HG03575 (cell line): ENCODE measurements at regions not wholly inside any gene's neighbourhood (a gene's known extent, or its start where the extent isn't known, plus 50 kb on each side); places are given as distances from the start of the nearest gene placed in this dataset.

Experiments
- ATAC-seq: cut with Tn5 transposase; IDR thresholded peaks from one replicate; pipeline ENCODE4 v1.9.1; 2021; ENCODE audit not compliant: unreplicated experiment, insufficient number of reproducible peaks, low FRiP score; ENCODE audit errors: extremely low read depth

DNA sequence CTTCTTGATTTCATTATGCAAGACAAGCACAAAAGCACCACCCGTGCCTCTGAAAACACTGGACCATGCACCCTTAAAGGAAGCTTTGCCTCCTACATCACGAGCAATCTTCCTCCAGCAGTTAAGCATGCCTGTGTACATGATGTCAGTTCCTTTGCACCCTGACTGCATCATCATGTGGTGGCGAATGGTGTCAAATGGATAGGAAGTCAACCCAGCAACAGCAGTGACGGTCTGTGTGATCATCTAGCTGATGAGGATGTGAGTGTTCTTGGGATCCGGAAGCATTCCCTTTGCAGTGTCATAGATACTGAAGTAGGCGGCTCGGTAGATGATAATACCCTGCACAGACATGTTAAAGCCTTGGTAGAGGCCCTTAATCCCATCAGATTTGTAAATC lies 240.7 kb upstream of the FAM98A start:
- no peak for ATAC-seq

DNA sequence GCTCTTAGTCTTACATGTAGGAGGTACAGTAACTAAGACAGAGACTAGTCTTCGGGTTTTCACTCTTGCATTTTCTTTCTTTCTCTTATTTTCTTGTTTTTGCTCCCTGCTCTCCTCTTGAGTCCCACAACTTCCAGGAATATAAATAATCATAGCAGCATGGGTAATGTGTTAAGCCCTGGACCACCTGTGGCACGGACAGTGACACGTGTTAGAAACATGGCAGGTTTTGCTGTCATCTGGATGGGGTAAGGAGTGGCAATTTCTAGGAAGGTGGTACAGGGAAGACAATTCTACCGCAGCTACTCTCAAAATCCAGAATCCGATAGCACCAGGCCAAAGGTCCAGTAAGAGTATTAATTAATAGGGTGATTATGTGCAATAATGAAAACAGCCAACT lies 237.5 kb upstream of the FAM98A start:
- no peak for ATAC-seq

DNA sequence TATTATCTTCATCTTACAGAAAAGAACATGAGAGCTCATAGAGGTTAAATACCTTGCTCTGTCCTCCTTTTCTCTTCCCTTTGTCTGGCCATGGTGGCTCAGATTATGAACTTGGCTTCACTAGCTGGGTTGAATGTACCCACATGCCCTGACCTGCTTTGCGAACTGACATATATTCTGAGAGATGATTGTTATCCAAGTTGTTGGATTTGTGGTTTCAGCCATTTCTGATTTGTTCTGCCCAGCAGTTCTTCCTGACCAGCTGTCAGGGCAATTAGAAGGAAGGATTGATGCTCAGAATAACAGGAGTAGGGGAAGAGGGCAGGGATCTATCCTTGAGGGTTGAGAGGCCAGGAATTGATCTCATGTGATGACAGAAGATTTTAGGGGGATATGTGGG lies 236.8 kb upstream of the FAM98A start:
- ATAC-seq = no peak

DNA sequence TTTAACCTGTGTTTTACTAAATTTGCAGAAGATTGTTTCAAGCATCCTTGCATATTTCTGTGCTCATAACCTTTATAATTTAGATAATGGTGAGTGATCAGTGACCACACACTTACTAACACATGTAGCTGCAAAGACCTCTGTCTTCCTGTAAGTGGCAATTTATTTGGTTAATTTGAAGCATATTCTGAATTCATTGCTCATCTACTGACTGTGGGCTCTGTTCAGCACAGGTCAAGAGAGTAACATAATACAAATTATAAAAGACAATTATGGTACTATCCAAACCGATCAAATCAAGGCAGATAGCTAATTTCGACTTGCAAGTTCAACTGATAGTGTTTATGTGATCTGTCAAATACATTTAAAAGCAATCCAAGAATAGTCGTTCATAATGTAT lies 223.9 kb upstream of the FAM98A start:
- no peak for ATAC-seq

DNA sequence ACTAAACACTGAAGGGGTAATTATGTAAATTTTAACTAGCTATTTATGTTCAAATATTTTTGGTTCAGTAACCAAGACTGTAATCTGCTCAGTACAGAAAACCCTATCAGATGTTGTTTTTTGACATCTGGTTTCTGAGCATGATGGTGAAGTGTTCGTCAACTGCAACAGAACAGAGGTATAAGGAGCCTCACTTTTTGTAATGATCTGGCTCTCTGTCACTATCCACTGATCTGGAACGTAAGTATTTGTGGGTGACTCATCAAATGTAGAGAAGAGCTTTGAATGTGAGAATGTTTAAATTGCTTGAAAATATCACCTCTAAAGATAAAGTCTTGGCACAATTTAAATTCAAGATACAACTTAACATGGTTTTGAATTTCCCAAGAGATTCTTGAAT lies 213.6 kb upstream of the FAM98A start:
- no peak for ATAC-seq

DNA sequence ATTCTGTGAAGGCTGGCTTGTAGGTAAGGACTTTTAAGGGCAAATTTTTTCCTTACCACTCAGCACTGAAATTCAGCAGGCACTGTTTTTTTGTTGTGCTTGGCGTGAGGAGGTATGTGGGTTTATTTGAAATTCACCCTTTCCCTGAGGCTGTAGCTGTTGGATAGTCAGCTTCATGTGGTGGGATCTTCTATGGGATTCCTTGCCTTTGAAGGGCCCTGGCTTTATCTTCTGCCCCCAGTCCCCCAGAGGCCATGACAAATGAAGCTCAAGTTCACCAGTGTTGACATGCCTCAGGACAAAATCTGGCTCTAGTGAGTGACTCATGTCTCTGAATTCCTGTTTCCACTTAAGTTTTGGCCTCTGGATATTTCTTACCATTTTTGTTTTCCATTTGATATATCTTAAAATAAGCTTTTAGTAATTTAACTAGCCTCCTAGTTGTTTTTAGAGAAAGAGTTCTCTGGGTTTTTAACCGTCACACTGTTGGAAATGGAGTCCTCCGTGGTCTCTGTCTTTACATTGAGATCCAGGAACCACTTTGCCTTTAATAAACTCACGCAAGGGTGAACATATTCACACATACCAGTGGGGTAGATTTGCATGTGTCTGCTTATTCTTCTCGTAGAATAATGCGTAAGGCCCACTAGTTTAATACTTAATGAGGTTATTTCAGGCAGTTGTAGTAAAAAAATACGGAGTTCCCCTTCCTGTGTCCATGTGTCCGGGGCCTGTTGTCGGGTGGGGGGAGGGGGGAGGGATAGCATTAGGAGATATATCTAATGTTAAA lies 211.1 kb upstream of the FAM98A start:
- no peak for ATAC-seq

DNA sequence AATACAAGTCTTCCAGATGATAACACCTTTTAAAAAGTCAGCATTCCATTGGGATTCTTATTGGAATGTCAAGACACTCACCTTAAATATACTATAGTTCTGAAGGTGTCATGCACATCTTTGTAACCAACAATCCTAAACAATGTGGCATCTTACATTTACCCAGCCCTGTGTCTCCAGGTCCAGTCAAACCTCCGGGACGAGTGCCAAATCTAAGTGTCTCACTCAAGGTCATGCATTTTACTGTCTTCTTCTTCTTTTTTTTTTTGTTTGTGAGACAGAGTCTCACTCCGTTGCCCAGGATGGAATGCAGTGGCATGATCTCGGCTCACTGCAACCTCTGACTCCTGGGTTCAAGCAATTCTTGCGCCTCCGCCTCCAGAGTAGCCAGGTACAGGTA lies 206.9 kb upstream of the FAM98A start:
- ATAC-seq = no peak

DNA sequence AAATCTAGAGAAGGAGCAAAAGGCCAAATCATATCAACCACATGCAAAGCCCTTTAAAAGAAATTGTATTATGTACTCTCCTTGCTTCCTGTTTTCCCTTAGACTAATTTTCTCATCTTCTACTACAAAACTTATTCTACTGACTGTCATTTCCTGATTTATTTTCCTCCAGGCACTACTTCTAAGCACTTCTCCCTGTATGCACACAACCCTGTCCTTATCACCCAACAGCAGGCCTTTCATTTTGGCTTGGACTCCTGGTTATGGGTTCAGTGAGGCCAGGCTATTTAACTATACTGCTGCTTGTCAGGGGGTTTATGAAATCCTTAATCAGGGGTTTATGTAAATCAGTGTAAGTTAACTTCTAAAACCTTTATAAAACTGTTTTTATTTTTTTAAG lies 205.1 kb upstream of the FAM98A start:
- no peak for ATAC-seq

DNA sequence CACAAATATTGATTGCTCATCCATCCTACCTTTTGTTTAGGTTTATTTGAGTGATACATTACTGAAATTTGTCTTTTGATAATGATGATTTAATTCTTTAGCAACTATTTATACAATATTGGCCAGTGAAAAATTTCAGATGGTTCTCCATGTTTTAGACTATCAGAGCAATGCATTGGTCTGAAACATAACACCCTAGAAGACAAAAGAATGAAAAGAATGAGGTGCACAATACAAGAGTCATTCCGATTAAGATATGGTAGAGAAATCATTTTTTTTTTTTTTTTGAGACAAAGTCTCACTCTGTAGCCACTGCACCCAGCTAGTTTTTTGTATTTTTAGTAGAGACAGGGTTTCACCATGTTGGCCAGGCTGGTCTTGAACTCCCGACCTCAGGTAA lies 197.4 kb upstream of the FAM98A start:
- no peak for ATAC-seq

DNA sequence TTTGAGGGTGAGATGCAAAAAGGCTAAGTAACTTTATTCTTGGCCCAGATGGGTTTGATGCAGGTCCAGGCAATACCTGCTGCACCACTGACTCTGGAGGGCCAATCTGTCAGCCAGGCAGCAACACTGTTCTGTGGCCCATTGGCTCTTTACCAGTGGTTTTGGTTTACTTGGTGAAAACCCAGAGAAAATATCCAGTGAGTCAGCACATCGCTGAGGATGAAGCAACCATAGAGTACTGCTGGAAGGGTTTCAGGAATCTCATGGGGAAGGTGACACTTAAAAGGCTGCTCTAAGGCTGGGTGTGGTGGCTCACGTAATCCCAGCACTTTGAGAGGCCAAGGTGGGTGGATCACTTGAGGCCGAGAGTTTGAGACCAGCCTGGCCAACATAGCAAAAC lies 192.5 kb upstream of the FAM98A start:
- ATAC-seq = no peak

DNA sequence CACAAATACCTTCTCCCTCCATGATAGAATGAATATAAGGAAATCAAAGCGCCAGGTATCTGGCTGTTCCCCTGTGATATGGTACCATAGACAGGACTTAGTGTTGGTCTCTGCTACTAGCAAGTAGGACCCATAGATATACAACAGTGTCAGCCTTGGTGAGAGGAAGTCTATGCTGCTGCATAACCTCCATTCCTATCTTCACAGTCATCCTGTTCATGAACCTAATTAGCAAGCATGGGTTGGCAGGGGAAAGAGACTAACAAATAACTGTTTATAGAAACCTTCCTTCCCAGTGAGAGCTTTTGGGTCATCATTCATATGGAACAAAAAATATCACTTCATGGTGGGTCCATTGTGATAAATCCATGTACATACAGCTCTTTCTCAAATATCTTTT lies 188.9 kb upstream of the FAM98A start:
- ATAC-seq = no peak

DNA sequence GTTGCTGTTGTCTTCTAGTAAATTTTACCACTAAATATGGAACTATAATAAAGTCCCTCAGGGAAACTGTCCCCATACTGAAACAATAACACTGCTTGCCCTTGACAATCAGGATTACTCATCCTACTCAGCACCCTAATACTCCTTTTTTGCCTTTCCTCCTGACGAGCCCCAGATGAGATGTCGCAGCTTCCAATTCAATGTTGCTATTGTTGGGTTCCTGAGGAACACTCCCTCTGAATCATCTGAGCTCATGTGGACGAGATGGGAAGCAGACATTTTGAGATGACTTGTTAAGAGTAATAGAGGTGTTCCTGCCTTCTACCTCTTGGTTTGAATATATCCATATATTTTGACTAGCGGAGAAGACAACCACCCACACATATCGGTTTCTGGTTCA lies 187.8 kb upstream of the FAM98A start:
- no peak for ATAC-seq

DNA sequence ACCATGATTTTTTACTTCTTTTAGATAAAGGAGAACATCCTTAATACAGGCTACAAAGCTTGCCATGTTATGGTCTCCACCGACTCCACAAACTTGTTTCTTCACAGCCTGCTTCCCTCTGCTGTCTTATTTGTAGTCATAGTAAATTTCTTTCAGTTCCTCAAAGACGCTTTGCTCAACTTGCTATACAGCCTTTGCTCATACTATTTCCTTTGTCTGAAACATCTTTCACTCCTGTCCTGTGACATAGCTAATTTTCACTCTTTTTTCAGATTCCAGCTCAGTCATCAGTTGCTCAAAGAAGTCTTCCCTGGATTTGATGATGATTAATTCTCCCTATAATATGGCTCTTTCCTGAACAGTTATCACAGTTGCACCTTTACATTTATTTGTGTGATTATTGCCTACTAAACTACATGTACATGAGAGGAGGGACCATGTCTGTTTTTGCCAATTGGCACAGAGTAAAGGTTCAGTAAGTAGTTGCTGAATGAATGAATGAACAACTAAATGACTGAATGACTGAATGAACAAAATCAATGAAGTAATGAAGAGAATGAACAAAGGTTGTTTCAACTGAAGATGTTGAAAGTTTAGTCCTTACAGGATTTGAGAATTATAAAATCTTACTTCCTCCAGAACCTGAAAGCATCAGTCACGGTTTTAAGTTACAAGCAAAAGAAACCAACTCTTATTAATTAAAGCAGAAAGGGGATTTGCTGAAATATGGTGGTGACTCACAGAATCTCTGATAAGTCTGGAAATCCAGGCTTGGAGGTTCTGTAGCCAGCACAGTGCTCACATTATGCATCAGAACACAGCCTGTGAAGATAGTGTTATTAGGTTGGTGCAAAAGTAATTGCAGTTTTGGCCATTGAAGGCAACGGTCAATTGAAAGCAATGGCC lies 186.4 kb upstream of the FAM98A start:
- ATAC-seq = peak; percentile 97

DNA sequence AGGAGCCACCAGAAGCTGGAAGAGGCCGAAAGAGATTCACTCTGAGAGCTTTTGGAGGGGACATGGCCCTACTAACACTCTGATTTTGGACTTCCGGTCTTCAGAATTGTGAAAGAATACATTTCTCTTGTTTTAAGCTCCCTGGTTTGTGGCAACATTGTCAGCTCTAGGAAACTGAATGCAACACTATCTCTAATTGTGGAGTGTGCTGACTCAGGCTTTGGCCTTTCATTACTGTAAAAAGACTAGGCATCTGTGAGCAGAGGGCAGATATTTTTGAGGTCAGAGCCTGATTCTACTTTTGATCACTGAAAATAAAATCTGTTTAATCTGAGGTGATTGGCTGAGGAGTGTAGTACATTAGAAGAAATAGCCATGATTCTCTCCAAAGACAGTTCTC lies 185.4 kb upstream of the FAM98A start:
- no peak for ATAC-seq

DNA sequence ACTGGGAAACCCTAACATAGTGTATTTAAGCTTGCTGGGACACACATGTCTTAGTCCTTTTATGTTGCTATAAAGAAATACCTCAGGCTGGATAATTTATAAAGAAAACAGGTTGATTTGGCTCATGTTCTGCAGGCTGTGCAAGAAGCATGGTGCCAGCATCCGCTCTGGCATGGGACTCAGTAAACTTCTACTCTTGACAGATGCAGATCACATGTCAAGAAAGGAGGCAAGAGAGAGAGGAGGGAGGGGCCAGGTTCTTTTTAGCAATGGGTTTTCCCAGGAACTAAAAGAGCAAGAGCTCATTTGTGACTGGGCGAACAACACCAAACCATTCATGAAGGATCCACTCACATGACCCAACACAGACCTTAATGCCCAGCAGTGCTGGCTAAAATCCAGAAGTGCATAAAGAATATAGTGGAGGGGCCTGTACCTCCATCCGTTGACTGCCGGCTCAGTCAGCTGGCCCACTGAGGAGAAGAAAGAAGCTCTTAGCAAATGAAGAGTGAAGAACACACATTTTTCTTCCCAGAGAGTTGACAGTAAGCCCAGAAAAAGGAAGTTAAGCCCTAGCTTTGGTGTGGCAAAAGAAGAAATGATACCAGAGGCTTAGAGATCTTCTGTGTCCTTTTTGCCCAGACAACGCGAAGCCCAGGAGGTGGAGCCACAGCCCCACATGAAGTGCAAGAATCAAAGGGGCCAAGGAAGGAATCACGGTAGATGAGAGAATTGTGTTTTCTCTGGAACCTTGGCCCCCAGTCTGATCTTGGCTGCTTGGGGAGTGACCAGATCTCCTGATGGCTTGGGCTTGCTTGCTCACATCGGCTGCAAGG lies 183.5 kb upstream of the FAM98A start:
- ATAC-seq = no peak

DNA sequence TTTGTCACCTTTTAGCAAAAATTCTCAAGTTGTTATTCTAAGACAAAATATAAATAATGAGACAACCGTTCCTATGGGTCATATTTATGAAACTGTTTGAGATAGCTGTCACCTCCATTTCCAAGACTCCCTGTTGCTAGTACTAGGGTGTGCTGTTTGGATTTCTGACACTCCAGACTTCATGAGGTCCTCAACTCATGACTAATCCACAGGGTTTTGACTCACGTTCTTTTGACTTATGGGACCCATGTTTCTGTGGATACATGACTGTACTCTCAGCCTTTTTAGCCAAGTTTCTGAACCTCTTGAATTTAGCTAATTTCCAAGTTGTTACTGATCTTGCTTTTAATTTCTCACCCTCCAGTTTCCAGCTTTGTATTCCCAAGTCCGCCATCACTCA lies 178.7 kb upstream of the FAM98A start:
- ATAC-seq = no peak

DNA sequence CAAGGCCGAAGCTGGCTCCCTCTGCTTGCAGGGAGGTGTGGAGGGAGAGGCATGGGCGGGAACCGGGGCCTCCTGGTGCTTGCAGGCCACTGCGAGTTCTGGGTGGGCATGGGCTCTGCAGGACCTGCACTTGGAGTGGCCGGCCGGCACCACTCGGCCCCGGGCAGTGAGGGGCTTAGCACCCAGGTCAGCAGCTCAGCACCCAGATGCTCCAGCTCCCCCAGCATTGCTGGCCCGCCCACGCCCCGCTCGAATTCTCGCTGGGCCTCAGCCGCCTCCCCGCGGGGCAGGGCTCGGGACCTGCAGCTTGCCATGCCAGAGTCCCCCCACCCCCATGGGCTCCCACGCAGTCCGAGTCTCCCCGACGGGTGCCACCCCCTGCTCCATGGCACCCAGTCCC lies 176.2 kb upstream of the FAM98A start:
- no peak for ATAC-seq

DNA sequence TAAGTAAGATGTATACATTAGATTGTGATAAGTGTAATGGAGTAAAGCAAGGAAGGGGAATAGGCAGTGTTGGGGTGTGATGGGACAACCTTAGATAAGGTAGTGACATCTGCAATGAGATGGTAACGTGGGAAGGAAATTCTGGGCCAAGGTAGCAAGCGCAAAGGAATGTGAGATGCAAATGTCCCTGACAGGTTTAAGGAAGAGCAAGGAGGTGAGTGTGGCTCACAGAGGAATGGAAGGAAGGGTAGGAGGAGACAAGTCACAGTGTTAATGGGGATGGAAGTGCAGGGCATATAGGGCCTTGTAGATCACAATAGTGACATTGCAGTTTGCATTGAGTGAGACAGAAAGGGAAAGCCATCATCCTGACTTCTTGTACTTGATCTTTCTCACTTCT lies 170.9 kb upstream of the FAM98A start:
- no peak for ATAC-seq

DNA sequence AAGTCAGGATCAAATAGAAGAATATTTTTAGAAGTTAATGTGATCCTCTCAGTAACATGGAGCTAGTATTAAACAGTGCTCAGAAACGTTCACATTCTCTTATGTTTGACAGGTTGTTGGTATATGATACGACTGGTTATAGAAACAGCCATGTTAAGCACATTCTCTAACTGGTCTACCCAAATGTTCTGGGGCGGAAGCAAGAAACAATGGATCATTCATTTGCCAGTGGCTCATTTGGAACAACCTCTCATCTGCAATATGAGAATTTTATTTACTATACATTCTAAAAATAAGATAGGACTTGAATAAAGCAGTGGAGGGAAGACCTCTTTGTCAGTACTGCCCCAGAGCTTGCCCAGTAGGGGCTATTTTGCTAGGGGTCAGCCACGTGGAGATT lies 167.1 kb upstream of the FAM98A start:
- no peak for ATAC-seq

DNA sequence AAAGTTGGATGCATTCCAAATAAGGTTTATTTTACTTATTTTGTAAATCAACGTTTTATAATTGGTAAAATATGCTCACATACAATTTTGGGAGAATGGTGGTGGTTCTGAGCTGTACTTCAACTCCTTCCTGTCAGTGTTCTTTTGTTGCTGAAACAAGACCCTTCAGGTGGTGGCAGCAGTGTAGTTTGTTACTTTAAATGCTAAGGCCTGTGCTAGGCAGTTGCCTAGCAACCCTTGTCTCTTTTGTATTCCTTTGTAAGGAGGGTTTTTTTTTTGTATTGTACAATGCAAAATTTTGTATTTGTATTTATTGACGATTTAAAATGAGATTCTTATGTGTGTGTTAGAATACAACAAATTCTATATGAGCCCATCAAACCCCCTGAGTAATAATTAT lies 166.0 kb upstream of the FAM98A start:
- no peak for ATAC-seq
